CD1c-positive myeloid dendritic cell (primary cell): ENCODE measurements at regions not wholly inside any gene's neighbourhood (a gene's known extent, or its start where the extent isn't known, plus 50 kb on each side); places are given as distances from the start of the nearest gene placed in this dataset.
"Not testable (repeated sequence)": the region's sequence is repeated elsewhere in the genome, so short reads cannot be mapped to it uniquely, and the experiment has no call there.

Experiments
- DNase-seq: peaks from one replicate; pipeline ENCODE4 v3.0.0-alpha.2; 2016; ENCODE audit errors: extremely low spot score

DNA sequence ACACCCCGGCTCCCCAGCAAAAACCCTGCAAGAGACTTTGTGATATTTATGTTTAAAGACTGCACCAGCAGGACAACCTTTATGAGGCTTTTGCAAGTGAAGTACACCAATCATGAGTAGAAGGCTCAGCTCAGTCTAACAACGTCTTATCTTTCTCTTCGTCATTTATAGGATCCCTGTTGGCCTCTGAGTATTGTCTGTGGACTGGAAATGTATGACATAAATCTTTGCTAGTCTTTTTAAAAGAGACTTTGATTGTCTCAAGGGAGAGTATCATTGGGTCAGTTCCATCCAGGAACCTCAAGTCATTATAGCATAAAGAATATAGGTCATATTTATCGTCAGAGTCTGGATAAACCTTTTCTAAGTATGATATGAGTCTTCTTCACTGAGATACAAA, 505.0 kb upstream of the SOX9 start:
- DNase-seq = no peak

GRCh38 chr17:71617767-71618166, 503.1 kb upstream of the SOX9 start:
- not testable (repeated sequence) for DNase-seq

GRCh38 chr17:71625330-71625729, 495.5 kb upstream of the SOX9 start:
- DNase-seq = no peak

GRCh38 chr17:71628306-71628705, 492.5 kb upstream of the SOX9 start:
- DNase-seq = no peak

GRCh38 chr17:71631483-71631882, 489.3 kb upstream of the SOX9 start:
- no peak for DNase-seq

DNA sequence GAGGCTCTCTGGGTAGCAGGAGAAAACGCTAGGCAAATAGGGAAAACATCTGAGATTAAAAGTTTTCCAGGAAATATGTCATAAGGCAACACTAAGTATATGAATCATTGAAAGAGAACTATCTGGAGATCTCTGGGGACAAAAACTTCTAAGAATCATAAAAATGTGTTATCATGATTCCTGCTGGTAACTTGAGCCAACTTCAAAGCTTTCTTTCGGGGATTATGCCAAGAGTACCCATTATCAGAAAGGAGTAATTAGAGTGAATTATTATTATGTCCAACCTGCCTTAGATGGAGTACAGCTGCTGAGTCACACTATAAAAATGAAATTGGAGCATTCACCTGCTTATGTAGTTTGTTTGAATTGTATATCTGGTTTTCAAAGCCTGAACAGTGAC, 488.5 kb upstream of the SOX9 start:
- no peak for DNase-seq

DNA sequence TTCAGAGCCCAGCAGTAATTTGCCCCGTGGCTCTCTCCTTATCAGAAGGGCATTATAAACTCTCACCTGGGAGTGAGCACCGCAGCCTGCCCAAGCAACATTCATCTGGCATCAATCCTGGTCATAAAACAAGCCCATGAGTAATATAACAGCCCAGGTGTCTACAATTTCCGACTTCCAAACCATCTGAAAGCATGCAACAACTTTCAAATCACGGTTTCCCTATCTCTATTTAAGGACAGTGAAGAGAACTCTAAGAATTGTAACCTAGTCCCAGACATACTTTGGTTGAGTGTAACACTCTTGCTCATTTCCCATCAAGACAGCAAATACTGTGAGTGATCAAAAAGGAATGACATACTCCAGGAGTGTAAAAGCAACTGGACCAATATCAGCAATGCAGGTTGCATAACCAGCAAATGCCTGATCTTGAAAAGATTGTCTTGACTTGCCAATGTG, 487.4 kb upstream of the SOX9 start:
- no peak for DNase-seq

GRCh38 chr17:71634376-71634775, 486.4 kb upstream of the SOX9 start:
- DNase-seq = no peak

- DNase-seq = no peak
These were observed 485.6 kb upstream of the SOX9 start for GRCh38 chr17:71635187-71635586.

GRCh38 chr17:71636644-71637043, 484.2 kb upstream of the SOX9 start:
- DNase-seq = no peak

GRCh38 chr17:71638668-71639067, 482.2 kb upstream of the SOX9 start:
- no peak for DNase-seq

- no peak for DNase-seq
These were observed 481.0 kb upstream of the SOX9 start for GRCh38 chr17:71639865-71640264.

DNA sequence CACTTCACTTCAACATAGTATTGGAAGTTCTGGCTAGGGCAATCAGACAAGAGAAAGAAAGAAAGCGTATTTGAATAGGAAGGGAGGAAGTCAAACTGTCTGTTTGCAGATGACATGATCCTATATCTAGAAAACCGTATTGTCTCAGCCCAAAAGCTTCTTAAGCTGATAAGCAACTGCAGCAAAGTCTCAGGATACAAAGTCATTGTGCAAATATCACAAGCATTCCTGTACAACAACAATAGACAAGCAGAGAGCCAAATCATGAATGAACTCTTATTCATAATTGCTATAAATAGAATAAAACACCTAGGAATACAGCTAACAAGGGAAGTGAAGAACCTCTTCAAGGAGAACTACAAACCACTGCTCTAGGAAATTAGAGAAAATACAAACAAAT, 473.9 kb upstream of the SOX9 start:
- not testable (repeated sequence) for DNase-seq

- not testable (repeated sequence) for DNase-seq
These were observed 472.5 kb upstream of the SOX9 start for GRCh38 chr17:71648342-71648741.

GRCh38 chr17:71649941-71650350, 470.9 kb upstream of the SOX9 start:
- DNase-seq = no peak

DNA sequence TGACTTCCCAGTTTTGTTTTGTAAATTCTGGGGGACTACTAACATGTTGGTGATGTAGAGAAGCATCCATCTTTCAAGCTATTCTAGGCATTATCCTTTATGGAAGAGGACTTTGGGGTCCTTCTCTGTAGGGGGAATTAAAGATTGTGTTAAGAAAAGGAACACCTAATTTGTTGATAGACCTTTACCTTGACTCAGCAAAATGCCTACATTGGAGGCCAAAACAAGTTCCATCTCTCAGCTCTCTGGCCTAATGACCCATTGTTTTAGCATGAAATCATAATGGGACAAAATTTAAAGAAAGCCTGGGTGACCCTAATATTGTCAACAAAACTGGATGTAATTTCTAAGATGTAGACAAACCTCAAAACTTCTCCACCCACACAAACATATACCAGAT, 465.3 kb upstream of the SOX9 start:
- DNase-seq = no peak

DNA sequence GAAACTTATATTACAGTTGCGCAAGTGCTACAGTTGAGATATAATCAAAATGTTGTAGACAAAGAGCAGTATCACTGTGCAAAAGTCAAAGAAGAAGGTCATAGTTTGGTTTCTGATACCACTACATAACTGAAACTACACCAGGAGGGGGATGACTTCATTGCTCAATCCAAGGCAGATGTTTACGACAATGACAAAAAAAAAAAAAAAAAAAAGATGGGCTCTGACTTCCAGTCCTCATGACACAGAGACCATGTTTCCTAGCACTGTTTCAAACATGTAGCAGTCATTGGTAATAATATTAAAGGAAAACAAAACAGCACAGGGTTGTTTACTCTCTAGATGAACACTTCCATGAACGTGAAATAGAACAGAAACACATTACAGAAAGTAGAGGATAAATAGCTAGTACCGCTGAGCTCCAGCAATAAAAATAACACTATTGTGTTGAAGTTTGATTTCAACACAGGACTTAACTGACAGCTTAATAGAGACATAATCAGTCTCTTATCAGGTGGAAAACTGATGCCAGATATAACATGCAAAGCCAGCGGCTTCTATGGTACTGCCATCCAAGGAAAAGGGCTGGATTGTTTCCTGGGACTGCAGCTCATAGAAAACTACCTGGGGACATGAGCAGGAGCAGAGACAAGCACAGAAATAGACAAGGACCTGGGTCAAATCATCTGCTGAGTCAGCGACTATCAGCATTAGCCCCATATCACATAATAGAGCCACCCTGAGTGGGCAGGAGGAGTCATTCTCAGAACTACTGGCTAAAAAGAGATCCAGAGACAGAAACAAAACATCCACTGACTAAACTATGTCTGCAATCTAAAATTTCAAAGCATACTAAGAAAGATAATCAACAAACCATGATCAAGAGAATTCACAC, 463.6 kb upstream of the SOX9 start:
- no peak for DNase-seq

DNA sequence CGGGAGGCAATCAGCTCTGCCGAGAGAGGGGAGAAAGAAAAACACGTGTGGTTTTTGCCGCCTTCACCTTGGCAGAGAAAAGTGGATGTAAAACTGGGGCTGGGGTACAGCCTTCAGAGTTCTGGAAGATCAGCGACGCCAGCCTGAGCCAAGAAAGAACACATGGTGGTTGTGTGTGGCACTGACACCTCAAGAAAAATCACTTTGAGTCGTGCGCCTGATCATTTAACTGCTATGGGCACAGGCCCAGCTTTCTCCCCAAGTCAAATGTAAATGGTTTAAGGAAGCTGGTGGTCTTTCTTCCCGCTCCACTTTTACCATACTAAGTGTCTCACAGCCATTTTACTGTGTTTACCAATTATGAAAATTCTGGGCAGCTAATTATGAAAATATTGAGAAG, 461.8 kb upstream of the SOX9 start:
- no peak for DNase-seq

DNA sequence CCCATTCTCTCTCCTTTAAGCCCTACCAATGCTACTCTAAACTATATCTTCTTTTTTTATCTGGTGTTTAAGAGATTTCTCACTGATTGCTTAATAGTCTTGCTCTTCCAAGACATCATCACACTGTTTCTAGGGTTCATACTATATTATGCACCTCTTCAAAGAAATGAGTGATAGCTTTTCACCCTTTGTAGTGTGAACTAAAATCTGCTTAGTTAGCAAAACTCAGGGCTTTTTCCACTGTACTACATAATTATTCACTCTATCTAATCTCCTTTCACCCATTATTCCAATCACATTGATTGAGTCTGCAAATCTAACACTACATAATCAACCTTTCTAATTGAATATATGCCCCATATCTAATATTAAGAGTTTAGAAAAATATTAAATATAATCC, 456.0 kb upstream of the SOX9 start:
- no peak for DNase-seq

- DNase-seq = no peak
These were observed 454.8 kb upstream of the SOX9 start for GRCh38 chr17:71666047-71666446.

DNA sequence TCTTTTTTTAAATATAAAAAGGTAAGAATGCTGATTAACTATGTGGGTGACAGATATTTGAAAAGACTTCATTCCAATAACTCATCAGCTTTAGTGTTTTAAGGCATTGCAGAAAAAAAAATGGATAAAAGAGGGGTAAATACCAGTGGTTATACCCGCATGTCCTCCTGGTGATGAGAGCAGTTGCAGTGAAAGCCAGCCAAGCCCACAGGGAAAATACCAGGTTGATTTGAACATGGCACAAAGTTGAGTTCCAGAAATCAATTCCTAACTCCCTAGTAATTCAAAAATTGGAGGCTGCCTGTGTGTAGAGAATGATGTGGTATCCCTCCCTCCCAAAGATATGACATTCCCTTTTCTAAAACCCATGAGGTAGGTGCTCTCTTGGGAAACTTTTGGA, 453.2 kb upstream of the SOX9 start:
- no peak for DNase-seq

- no peak for DNase-seq
These were observed 452.0 kb upstream of the SOX9 start for GRCh38 chr17:71668807-71669206.

GRCh38 chr17:71677439-71677838, 443.4 kb upstream of the SOX9 start:
- no peak for DNase-seq

DNA sequence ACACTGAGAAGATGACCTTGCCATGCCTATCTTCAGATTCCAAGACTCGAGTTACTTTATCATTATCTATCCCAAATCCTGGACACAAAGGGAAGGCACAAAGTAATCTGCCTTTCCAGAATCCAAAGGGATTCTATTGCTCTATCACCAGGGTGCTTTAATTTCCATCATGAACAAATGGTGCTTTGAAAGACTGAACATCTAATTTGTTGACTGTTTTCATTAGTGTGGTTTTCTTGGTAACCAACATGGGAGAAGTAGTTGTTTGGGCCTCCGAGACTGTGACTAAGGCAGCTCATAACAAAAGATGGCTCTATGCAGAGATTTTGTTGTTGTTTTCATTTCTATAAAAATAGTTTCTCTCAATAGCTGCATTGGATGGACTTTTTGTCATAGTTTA, 441.0 kb upstream of the SOX9 start:
- DNase-seq = no peak
